ENCODE measurements at regions not wholly inside any gene's neighbourhood (a gene's known extent, or its start where the extent isn't known, plus 50 kb on each side); places are given as distances from the start of the nearest gene placed in this dataset.

DNA sequence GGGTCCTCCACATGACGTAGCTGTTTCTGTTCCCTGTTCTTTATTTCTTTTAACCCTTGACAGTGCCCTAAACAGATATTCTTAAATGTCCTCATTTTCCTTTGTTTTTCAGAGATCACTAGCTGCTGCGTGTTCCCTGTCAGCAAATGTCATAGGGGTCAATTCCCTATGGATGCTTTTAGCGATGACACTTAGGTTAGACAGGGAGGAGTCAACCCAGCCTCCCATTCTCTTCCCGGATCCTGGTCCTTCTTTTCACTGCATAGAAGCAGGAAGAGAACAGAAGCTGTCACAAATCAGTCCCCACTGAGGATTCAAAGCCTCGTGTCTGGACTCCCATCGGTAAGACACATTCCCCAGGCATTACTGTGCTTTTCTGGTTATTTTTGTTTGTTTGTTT, 392.1 kb upstream of the PRKCQ start:
- no peak overlapping the region for H3K4me3 Mint-ChIP-seq
- no peak overlapping the region for H3K27ac ChIP-seq (ENCODE audit: insufficient read length, low read depth, low read length)

More for the DNA sequence above, 392.1 kb upstream of the PRKCQ start:
- no peak overlapping the region for H3K9ac ChIP-seq (ENCODE audit: extremely low read depth, insufficient read length, low read length)
- no CpG with 5 or more reads among the region's 6 CpGs for WGBS (ENCODE audit: extremely low coverage, insufficient read length, low lambda C conversion rate)
- Mint-ChIP-seq H3K27me3 (ENCODE audit: low read depth) (peaks cover 1% of the 10 kb centered on the region), H3K36me3 (ENCODE audit: insufficient read depth in 1 of 3, low read depth in 3 of 3) (no peaks in the 10 kb centered on the region), H3K4me1 (no peaks in the 10 kb centered on the region), H3K9me3 (no peaks in the 10 kb centered on the region), H3K27ac (no peak overlapping the region; a peak in 1 of 7 replicates)
- H4K5ac ChIP-seq (ENCODE audit: insufficient read length, low read depth, low read length): no peak overlapping the region
- no peak overlapping the region for H3K18ac ChIP-seq (ENCODE audit: insufficient read length, low read depth, low read length)
- no peak overlapping the region for H3K4ac ChIP-seq (ENCODE audit: low read depth, low read length)
- no peak overlapping the region for H2BK120ac ChIP-seq (ENCODE audit: low read depth, low read length, poor library complexity, severe bottlenecking)
- H4K20me1 ChIP-seq (ENCODE audit: control insufficient read depth, insufficient read depth, insufficient read length): no peaks in the 10 kb centered on the region
- TF ChIP-seq, protein P1, sequence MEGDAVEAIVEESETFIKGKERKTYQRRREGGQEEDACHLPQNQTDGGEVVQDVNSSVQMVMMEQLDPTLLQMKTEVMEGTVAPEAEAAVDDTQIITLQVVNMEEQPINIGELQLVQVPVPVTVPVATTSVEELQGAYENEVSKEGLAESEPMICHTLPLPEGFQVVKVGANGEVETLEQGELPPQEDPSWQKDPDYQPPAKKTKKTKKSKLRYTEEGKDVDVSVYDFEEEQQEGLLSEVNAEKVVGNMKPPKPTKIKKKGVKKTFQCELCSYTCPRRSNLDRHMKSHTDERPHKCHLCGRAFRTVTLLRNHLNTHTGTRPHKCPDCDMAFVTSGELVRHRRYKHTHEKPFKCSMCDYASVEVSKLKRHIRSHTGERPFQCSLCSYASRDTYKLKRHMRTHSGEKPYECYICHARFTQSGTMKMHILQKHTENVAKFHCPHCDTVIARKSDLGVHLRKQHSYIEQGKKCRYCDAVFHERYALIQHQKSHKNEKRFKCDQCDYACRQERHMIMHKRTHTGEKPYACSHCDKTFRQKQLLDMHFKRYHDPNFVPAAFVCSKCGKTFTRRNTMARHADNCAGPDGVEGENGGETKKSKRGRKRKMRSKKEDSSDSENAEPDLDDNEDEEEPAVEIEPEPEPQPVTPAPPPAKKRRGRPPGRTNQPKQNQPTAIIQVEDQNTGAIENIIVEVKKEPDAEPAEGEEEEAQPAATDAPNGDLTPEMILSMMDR (conservative IDR thresholded peaks at IDR 0.05): no peak
- H3K27me3 ChIP-seq (ENCODE audit: insufficient read depth, low read length): no peaks in the 10 kb centered on the region
- H2BK12ac ChIP-seq (ENCODE audit: insufficient read length, low read depth, low read length): no peak overlapping the region
- H3K4me2 ChIP-seq (ENCODE audit: insufficient read depth, insufficient read length, low read length): no peak overlapping the region
- DNase-seq: no peak
- H4K8ac ChIP-seq (replicated peaks; ENCODE audit: insufficient read length, low read depth, low read length): no peak overlapping the region
- H3K23ac ChIP-seq (ENCODE audit: insufficient read length, low read depth, low read length): no peak overlapping the region
- no peak overlapping the region for H2AFZ ChIP-seq (ENCODE audit: low read length)
- H3K79me2 ChIP-seq (ENCODE audit: insufficient read depth, low read length): no peaks in the 10 kb centered on the region
- H4K91ac ChIP-seq (ENCODE audit: insufficient read length, low read depth, low read length): no peak overlapping the region
- H3K79me1 ChIP-seq (ENCODE audit: insufficient read depth, low read depth, low read length, poor library complexity, severe bottlenecking): no peaks in the 10 kb centered on the region
- no peak overlapping the region for H3K56ac ChIP-seq (ENCODE audit: insufficient read length, low read depth, low read length)
- no peaks in the 10 kb centered on the region for H3K9me3 ChIP-seq (ENCODE audit: control insufficient read depth, low read depth, low read length)
- H2BK5ac ChIP-seq (ENCODE audit: insufficient read length, low read length): no peak overlapping the region
- no peaks in the 10 kb centered on the region for H3K4me1 ChIP-seq (ENCODE audit: insufficient read depth, low read length)
- H2BK15ac ChIP-seq (ENCODE audit: low read depth, low read length): no peak overlapping the region
- no peaks in the 10 kb centered on the region for H3K23me2 ChIP-seq (ENCODE audit: insufficient read length, low read depth, low read length, poor library complexity, severe bottlenecking)
- no peak overlapping the region for H2BK20ac ChIP-seq (ENCODE audit: low read depth, low read length, poor library complexity, severe bottlenecking)
- H3K14ac ChIP-seq (ENCODE audit: insufficient read depth, low read length): no peak overlapping the region
- no peak overlapping the region for H3T11ph ChIP-seq (ENCODE audit: low read length)
- H2AK5ac ChIP-seq (ENCODE audit: insufficient read length, low read length): no peak overlapping the region

Measured in H9 (cell line).